HCT116 (cell line): ENCODE measurements at regions not wholly inside any gene's neighbourhood (a gene's known extent, or its start where the extent isn't known, plus 50 kb on each side); places are given as distances from the start of the nearest gene placed in this dataset.

Experiments
- EGR1 ChIP-seq: IDR thresholded peaks from 2 replicates; pipeline ENCODE4 v1.6.1; 2012; ENCODE audit warnings: low read depth
- EZH2 ChIP-seq: fragments of 200-600 bp; sonication (generic); IDR thresholded peaks from 2 replicates; pipeline ENCODE4 v1.6.1; 2017; ENCODE audit warnings: antibody characterized with exemption, mixed run types
- EZH2phosphoT487 ChIP-seq: fragments of 200-600 bp; IDR thresholded peaks from 2 replicates; pipeline ENCODE4 v1.6.1; 2018; ENCODE audit warnings: antibody characterized with exemption, borderline replicate concordance
- JUND ChIP-seq: IDR thresholded peaks from 2 replicates; pipeline ENCODE4 v1.6.1; 2012
- POLR2A ChIP-seq: IDR thresholded peaks from 2 replicates; pipeline ENCODE4 v1.7.0; 2011; ENCODE audit warnings: borderline replicate concordance; ENCODE audit not compliant: insufficient read depth, insufficient read length; ENCODE audit errors: extremely low read depth
- SRF ChIP-seq: IDR thresholded peaks from 2 replicates; pipeline ENCODE4 v1.6.1; 2012; ENCODE audit warnings: low read depth
- TCF7L2 ChIP-seq: IDR thresholded peaks from 2 replicates; pipeline ENCODE4 v1.7.0; 2011; ENCODE audit warnings: borderline replicate concordance, inconsistent platforms; ENCODE audit not compliant: insufficient read depth, insufficient read length; ENCODE audit errors: extremely low read depth
- YY1 ChIP-seq: IDR thresholded peaks from 2 replicates; pipeline ENCODE4 v1.6.1; 2011; ENCODE audit warnings: low read length, low read depth, moderate library complexity, mild to moderate bottlenecking; ENCODE audit not compliant: insufficient replicate concordance; ENCODE audit errors: extremely low read depth
- ZNF274 ChIP-seq: fragments of 200-500 bp; sonication (Bioruptor generic); IDR thresholded peaks from 2 replicates; pipeline ENCODE4 v1.6.1; 2014; ENCODE audit warnings: mild to moderate bottlenecking, low read depth, low read length, inconsistent platforms
- TF ChIP-seq, protein P1 (sequence below), 3 experiments: fragments of 200-600 bp in 1 of 3; sonication (generic) in 1 of 3; IDR thresholded peaks in 2 of 3; conservative IDR thresholded peaks in 1 of 3; 2 replicates each; pipeline ENCODE4 v1.5.1; 2012 to 2017; ENCODE audit warnings: low read depth in 2 of 3, low read length in 2 of 3, antibody characterized with exemption in 1 of 3, borderline replicate concordance in 1 of 3, control low read depth in 1 of 3, mild to moderate bottlenecking in 1 of 3, mixed read lengths in 1 of 3, mixed run types in 1 of 3, moderate library complexity in 1 of 3; ENCODE audit not compliant: insufficient read depth in 1 of 3
- TF ChIP-seq, protein P2 (sequence below): IDR thresholded peaks from 2 replicates; pipeline ENCODE4 v1.6.1; 2012

DNA sequence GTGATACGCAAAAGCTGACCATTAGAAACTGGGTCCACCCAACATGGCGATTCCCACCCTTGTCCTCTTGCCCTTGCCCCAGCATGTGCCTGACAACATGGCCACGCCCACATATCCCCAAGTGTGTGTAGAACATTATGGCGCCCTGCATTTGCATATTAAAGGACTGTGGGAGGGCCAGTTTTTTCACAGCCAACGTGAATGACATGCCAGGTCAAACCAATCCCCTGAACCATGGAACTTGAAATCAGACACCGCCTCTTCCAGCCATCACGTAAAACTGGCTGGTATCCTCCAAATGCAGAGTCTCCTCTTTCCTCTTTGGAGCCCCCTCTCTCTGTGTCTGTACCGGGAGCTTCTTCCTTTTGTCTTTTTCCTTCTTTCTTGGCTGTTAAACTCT is 156.7 kb upstream of the EPHA6 start:
- TF ChIP-seq, protein P1, sequence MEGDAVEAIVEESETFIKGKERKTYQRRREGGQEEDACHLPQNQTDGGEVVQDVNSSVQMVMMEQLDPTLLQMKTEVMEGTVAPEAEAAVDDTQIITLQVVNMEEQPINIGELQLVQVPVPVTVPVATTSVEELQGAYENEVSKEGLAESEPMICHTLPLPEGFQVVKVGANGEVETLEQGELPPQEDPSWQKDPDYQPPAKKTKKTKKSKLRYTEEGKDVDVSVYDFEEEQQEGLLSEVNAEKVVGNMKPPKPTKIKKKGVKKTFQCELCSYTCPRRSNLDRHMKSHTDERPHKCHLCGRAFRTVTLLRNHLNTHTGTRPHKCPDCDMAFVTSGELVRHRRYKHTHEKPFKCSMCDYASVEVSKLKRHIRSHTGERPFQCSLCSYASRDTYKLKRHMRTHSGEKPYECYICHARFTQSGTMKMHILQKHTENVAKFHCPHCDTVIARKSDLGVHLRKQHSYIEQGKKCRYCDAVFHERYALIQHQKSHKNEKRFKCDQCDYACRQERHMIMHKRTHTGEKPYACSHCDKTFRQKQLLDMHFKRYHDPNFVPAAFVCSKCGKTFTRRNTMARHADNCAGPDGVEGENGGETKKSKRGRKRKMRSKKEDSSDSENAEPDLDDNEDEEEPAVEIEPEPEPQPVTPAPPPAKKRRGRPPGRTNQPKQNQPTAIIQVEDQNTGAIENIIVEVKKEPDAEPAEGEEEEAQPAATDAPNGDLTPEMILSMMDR (IDR thresholded peaks at IDR 0.05 in 2 of 3, conservative IDR thresholded peaks at IDR 0.05 in 1 of 3; ENCODE audit: borderline replicate concordance in 1 of 3, insufficient read depth in 1 of 3, low read depth in 2 of 3, low read length in 2 of 3), result no peak
- no peak for TF ChIP-seq EZH2phosphoT487
- TF ChIP-seq EGR1, result no peak
- TF ChIP-seq ZNF274, result no peak
- no peak for TF ChIP-seq EZH2
- no peak for TF ChIP-seq SRF
- TF ChIP-seq, protein P2, sequence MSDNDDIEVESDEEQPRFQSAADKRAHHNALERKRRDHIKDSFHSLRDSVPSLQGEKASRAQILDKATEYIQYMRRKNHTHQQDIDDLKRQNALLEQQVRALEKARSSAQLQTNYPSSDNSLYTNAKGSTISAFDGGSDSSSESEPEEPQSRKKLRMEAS, result no peak
- no peak for TF ChIP-seq YY1
- TF ChIP-seq POLR2A, result no peak
- no peak for TF ChIP-seq JUND
- no peak for TF ChIP-seq TCF7L2
